Astrocyte (in vitro differentiated cells and primary cell): ENCODE measurements at regions not wholly inside any gene's neighbourhood (a gene's known extent, or its start where the extent isn't known, plus 50 kb on each side); places are given as distances from the start of the nearest gene placed in this dataset.

Experiments used
- EZH2 ChIP-seq: IDR thresholded peaks from 2 replicates; pipeline ENCODE4 v1.6.1; 2012; ENCODE audit warnings: mild to moderate bottlenecking, low read length, inconsistent platforms; ENCODE audit not compliant: insufficient read depth
- TF ChIP-seq, protein P1 (sequence below): IDR thresholded peaks from 2 replicates; pipeline ENCODE4 v1.5.1; 2011; ENCODE audit warnings: low read depth, mild to moderate bottlenecking, inconsistent platforms, low read length, moderate library complexity; ENCODE audit not compliant: insufficient read depth

DNA sequence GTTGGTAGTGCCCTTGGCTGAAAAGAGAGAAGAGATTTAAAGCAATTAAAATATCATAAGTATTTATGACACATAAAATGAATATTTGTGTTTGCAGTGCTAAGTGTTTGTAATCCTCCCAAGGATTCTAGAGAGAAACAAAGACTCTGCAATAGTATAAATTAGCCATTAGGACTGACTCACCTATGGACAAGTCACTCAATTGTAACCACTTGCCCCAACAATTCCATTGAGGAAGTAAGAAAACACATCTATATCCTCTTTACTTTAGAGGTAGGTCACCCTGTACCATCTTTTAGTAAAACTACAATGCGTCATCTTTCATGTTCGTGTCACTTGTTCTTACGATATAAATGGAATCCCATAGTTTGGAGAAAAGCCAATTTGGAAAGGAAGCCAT, 85.7 kb upstream of the INHBA start:
- TF ChIP-seq, protein P1, sequence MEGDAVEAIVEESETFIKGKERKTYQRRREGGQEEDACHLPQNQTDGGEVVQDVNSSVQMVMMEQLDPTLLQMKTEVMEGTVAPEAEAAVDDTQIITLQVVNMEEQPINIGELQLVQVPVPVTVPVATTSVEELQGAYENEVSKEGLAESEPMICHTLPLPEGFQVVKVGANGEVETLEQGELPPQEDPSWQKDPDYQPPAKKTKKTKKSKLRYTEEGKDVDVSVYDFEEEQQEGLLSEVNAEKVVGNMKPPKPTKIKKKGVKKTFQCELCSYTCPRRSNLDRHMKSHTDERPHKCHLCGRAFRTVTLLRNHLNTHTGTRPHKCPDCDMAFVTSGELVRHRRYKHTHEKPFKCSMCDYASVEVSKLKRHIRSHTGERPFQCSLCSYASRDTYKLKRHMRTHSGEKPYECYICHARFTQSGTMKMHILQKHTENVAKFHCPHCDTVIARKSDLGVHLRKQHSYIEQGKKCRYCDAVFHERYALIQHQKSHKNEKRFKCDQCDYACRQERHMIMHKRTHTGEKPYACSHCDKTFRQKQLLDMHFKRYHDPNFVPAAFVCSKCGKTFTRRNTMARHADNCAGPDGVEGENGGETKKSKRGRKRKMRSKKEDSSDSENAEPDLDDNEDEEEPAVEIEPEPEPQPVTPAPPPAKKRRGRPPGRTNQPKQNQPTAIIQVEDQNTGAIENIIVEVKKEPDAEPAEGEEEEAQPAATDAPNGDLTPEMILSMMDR = no peak
- TF ChIP-seq EZH2 = no peak
